AG04450 (cell line): ENCODE measurements at regions not wholly inside any gene's neighbourhood (a gene's known extent, or its start where the extent isn't known, plus 50 kb on each side); places are given as distances from the start of the nearest gene placed in this dataset.

Source experiments
- CTCF ChIA-PET: fragments of 300-600, 350-600 bp; formaldehyde crosslinking; extraction: SDS; loops from one replicate; lab custom pipeline; 2022; ENCODE audit warnings: antibody characterized with exemption, inconsistent platforms; lab: Charles Lee
- POLR2A ChIA-PET: fragments of 350-600 bp; formaldehyde crosslinking; extraction: SDS; loops from one replicate; lab custom pipeline; 2021; ENCODE audit warnings: antibody characterized with exemption, inconsistent platforms; lab: Yijun Ruan, JAX
- DNase-seq: peaks from one replicate; pipeline ENCODE4 v3.0.0-alpha.2; 2011; ENCODE audit warnings: low read depth, low spot score
- H3K27ac ChIP-seq: one replicate; pipeline ENCODE4 v1.5.1; 2012; ENCODE audit warnings: low read depth, low read length, control low read depth
- H3K27me3 ChIP-seq: one replicate; pipeline ENCODE4 v1.6.0; 2012; ENCODE audit warnings: low read length; ENCODE audit not compliant: control insufficient read depth, insufficient read depth
- H3K4me3 ChIP-seq: 2 replicates; pipeline ENCODE4 v1.5.1; 2011; ENCODE audit warnings: mild to moderate bottlenecking, low read depth, low read length, control low read depth
- H3K9me3 ChIP-seq: 2 replicates; pipeline ENCODE4 v1.5.1; 2012; ENCODE audit warnings: low read length; ENCODE audit not compliant: control insufficient read depth, insufficient read depth
- CTCF ChIP-seq: IDR thresholded peaks from 2 replicates; pipeline ENCODE4 v1.5.1; 2011; ENCODE audit warnings: low read depth, low read length, control low read depth, inconsistent platforms

- ChIA-PET POLR2A (interaction anchor here (0.8 kb wide), 1 partner anchor 12 kb away, joined by 3 read pairs; no protein-coding TSS in a partner anchor), CTCF (no interaction called here)
- Histone ChIP-seq H3K4me3 (no peak overlapping the region), H3K9me3 (no peaks in the 10 kb centered on the region), H3K27ac (no peak overlapping the region), H3K27me3 (no peaks in the 10 kb centered on the region)
- TF ChIP-seq CTCF, result no peak
- DNase-seq, result no peak
Measured at GRCh38 chr13:73940098-73940497, 194.1 kb downstream of the KLF12 start.

- Histone ChIP-seq H3K27me3 (no peaks in the 10 kb centered on the region), H3K4me3 (no peak overlapping the region), H3K27ac (no peak overlapping the region), H3K9me3 (no peaks in the 10 kb centered on the region)
- POLR2A ChIA-PET, result interaction anchor here (0.8 kb wide), 1 partner anchor 13 kb away, joined by 3 read pairs; no protein-coding TSS in a partner anchor
- DNase-seq, result no peak
- CTCF ChIA-PET, result interaction anchor here (1.2 kb wide), 1 partner anchor 347 kb away, joined by 3 read pairs; no protein-coding TSS in a partner anchor
- no peak for TF ChIP-seq CTCF
Measured at GRCh38 chr13:73939603-73940002, 194.6 kb downstream of the KLF12 start.

GRCh38 chr13:73939071-73939380 is 195.2 kb downstream of the KLF12 start:
- H3K27ac ChIP-seq, result peak overlapping the region; percentile 25
- POLR2A ChIA-PET, result interaction anchor here (0.9 kb wide), 1 partner anchor 14 kb away, joined by 3 read pairs; no protein-coding TSS in a partner anchor
- CTCF ChIA-PET, result interaction anchor here (1.2 kb wide), 2 partner anchors 103 to 348 kb away, joined by 3 read pairs; no protein-coding TSS in a partner anchor
- no peaks in the 10 kb centered on the region for H3K27me3 ChIP-seq
- no peak overlapping the region for H3K4me3 ChIP-seq
- no peaks in the 10 kb centered on the region for H3K9me3 ChIP-seq
- no peak for TF ChIP-seq CTCF
- DNase-seq, result no peak

GRCh38 chr13:73938372-73939070 is 195.7 kb downstream of the KLF12 start:
- no peak for TF ChIP-seq CTCF
- CTCF ChIA-PET, result interaction anchor here (1.2 kb wide), 2 partner anchors 103 to 349 kb away, joined by 3 read pairs; no protein-coding TSS in a partner anchor
- H3K4me3 ChIP-seq, result no peak overlapping the region
- peak; percentile 65 for DNase-seq
- H3K27me3 ChIP-seq, result no peaks in the 10 kb centered on the region
- POLR2A ChIA-PET, result interaction anchor here (0.6 to 0.9 kb wide), 2 partner anchors 14 to 531 kb away, joined by 3 read pairs; no protein-coding TSS in a partner anchor
- H3K9me3 ChIP-seq, result no peaks in the 10 kb centered on the region
- peak overlapping the region; percentile 25 for H3K27ac ChIP-seq

GRCh38 chr13:73937441-73937840 is 196.8 kb downstream of the KLF12 start:
- DNase-seq, result no peak
- Histone ChIP-seq H3K27me3 (no peaks in the 10 kb centered on the region), H3K4me3 (no peak overlapping the region), H3K9me3 (no peaks in the 10 kb centered on the region), H3K27ac (no peak overlapping the region)
- POLR2A ChIA-PET, result no interaction called here
- no peak for TF ChIP-seq CTCF
- CTCF ChIA-PET, result no interaction called here
